ENCODE measurements at regions not wholly inside any gene's neighbourhood (a gene's known extent, or its start where the extent isn't known, plus 50 kb on each side); places are given as distances from the start of the nearest gene placed in this dataset.

- TF ChIP-seq CTCF (IDR thresholded peaks at IDR 0.05) = no peak
- no peak for TF ChIP-seq POLR2A (IDR thresholded peaks at IDR 0.05)
These were observed 261.5 kb upstream of the TENM4 start for GRCh38 chr11:79702303-79702702.

All from sigmoid colon (tissue), 3 donors.